H1 (cell line): ENCODE measurements at regions not wholly inside any gene's neighbourhood (a gene's known extent, or its start where the extent isn't known, plus 50 kb on each side); places are given as distances from the start of the nearest gene placed in this dataset.

ENCODE experiments used
- CTCF ChIA-PET: fragments of 300-600 bp; sonication (Branson Sonifier 250); formaldehyde crosslinking; loops from one replicate; lab custom pipeline; 2021; ENCODE audit not compliant: partially characterized antibody; lab: Charles Lee
- POLR2A ChIA-PET: fragments of 300-600 bp; sonication (Branson Sonifier 250); formaldehyde crosslinking; loops from one replicate; lab custom pipeline; 2021; ENCODE audit warnings: inconsistent platforms; ENCODE audit not compliant: partially characterized antibody; lab: Charles Lee
- DNase-seq, 2 experiments: peaks; one replicate each; pipeline versions ENCODE4 v3.0.0 to v3.0.0-alpha.2; 2010 to 2022; ENCODE audit warnings: low spot score in 2 of 2, low read depth in 1 of 2, mixed read lengths in 1 of 2
- FAIRE-seq: peaks from 2 replicates; lab custom pipeline; 2011; peaks lifted over from hg19 to GRCh38; lab: Jason Lieb, UNC
- H2AFZ ChIP-seq: 2 replicates; pipeline ENCODE4 v1.8.1; 2012; ENCODE audit warnings: low read length, inconsistent platforms
- H2AK5ac ChIP-seq: 2 replicates; pipeline ENCODE4 v1.6.1; 2013; ENCODE audit warnings: low read depth, low read length
- H2BK120ac ChIP-seq: replicated peaks from 2 replicates; pipeline ENCODE3; 2013; ENCODE audit warnings: low read depth, low read length, inconsistent platforms
- H2BK12ac ChIP-seq: 2 replicates; pipeline ENCODE4 v1.6.1; 2013; ENCODE audit warnings: low read depth, low read length
- H2BK15ac ChIP-seq: 2 replicates; pipeline ENCODE4 v1.6.1; 2013; ENCODE audit warnings: low read length
- H2BK20ac ChIP-seq: 2 replicates; pipeline ENCODE4 v1.6.1; 2013; ENCODE audit warnings: low read length
- H2BK5ac ChIP-seq: 2 replicates; pipeline ENCODE4 v1.6.1; 2013; ENCODE audit warnings: low read depth, low read length
- H3K14ac ChIP-seq: 2 replicates; pipeline ENCODE4 v1.6.1; 2013; ENCODE audit warnings: inconsistent platforms; ENCODE audit not compliant: insufficient read length
- H3K18ac ChIP-seq: 2 replicates; pipeline ENCODE4 v1.6.1; 2013; ENCODE audit warnings: low read length; ENCODE audit errors: extremely low read depth
- H3K23ac ChIP-seq: 2 replicates; pipeline ENCODE4 v1.6.1; 2013; ENCODE audit warnings: inconsistent platforms; ENCODE audit not compliant: insufficient read length
- H3K23me2 ChIP-seq: 2 replicates; pipeline ENCODE4 v1.6.1; 2013; ENCODE audit warnings: low read depth, low read length
- H3K27ac ChIP-seq: 2 replicates; pipeline ENCODE4 v1.6.1; 2011; ENCODE audit warnings: low read depth, low read length, inconsistent platforms
- H3K27me3 ChIP-seq, 4 experiments: replicated peaks in 1 of 4; 1 replicate in 1 of 4; 2 replicates in 3 of 4; pipeline versions ENCODE4 v1.6.1 to v1.8.1; 2011 to 2013; ENCODE audit warnings: low read length in 3 of 4, mild to moderate bottlenecking in 3 of 4, inconsistent platforms in 2 of 4, mixed read lengths in 2 of 4, moderate library complexity in 1 of 4; ENCODE audit not compliant: control insufficient read depth in 3 of 4, insufficient read depth in 3 of 4; ENCODE audit errors: extremely low read depth in 1 of 4
- H3K36me3 ChIP-seq, 4 experiments: 2 replicates each; pipeline versions ENCODE4 v1.6.1 to v1.8.1; 2011 to 2013; ENCODE audit warnings: mild to moderate bottlenecking in 4 of 4, low read length in 3 of 4, moderate library complexity in 2 of 4, control low read depth in 1 of 4, inconsistent platforms in 1 of 4; ENCODE audit not compliant: insufficient read depth in 4 of 4, control insufficient read depth in 2 of 4
- H3K4ac ChIP-seq: replicated peaks from 2 replicates; pipeline ENCODE3; 2013; ENCODE audit warnings: low read length, low read depth, mixed read lengths, inconsistent platforms; ENCODE audit not compliant: insufficient read length
- H3K4me1 ChIP-seq, 4 experiments: replicated peaks in 1 of 4; 1 replicate in 1 of 4; 2 replicates in 3 of 4; pipeline versions ENCODE4 v1.6.1 to v1.8.1; 2011 to 2013; ENCODE audit warnings: low read length in 3 of 4, inconsistent platforms in 2 of 4, mixed read lengths in 1 of 4; ENCODE audit not compliant: insufficient read depth in 4 of 4, control insufficient read depth in 3 of 4
- H3K4me2 ChIP-seq, 2 experiments: 2 replicates each; pipeline versions ENCODE4 v1.6.1 to v1.8.1; 2011 to 2013; ENCODE audit warnings: low read depth in 2 of 2, low read length in 2 of 2, control low read depth in 1 of 2, inconsistent platforms in 1 of 2, mild to moderate bottlenecking in 1 of 2; ENCODE audit not compliant: insufficient read depth in 1 of 2
- H3K4me3 ChIP-seq, 4 experiments: fragments of 200-600, 300-600 bp in 1 of 4; sonication (generic), shearing (Covaris generic), sonication (Bioruptor Twin) in 1 of 4; 2 replicates each; pipeline versions ENCODE4 v1.5.1 to v1.8.1; 2011 to 2016; ENCODE audit warnings: low read length in 4 of 4, low read depth in 3 of 4, control low read depth in 2 of 4, inconsistent platforms in 2 of 4, mild to moderate bottlenecking in 2 of 4, mixed read lengths in 1 of 4, moderate library complexity in 1 of 4; ENCODE audit not compliant: insufficient read depth in 2 of 4; ENCODE audit errors: extremely low read depth in 1 of 4
- H3K56ac ChIP-seq: replicated peaks from 2 replicates; pipeline ENCODE3; 2013; ENCODE audit warnings: low read depth, mild to moderate bottlenecking, mixed read lengths, low read length, inconsistent platforms; ENCODE audit not compliant: insufficient read length
- H3K79me1 ChIP-seq: 2 replicates; pipeline ENCODE4 v1.6.1; 2013; ENCODE audit warnings: low read depth, low read length, control low read depth
- H3K79me2 ChIP-seq, 2 experiments: 2 replicates each; pipeline versions ENCODE4 v1.6.1 to v1.8.1; 2012 to 2013; ENCODE audit warnings: low read length in 2 of 2, mild to moderate bottlenecking in 2 of 2, inconsistent platforms in 1 of 2; ENCODE audit not compliant: insufficient read depth in 2 of 2, control insufficient read depth in 1 of 2
- H3K9ac ChIP-seq, 4 experiments: replicated peaks in 1 of 4; 1 replicate in 1 of 4; 2 replicates in 3 of 4; pipeline versions ENCODE4 v1.6.1 to v1.8.1; 2011 to 2013; ENCODE audit warnings: low read depth in 3 of 4, low read length in 3 of 4, control low read depth in 2 of 4, mild to moderate bottlenecking in 2 of 4, moderate library complexity in 2 of 4, inconsistent platforms in 1 of 4; ENCODE audit errors: extremely low read depth in 1 of 4
- H3K9me3 ChIP-seq, 2 experiments: 2 replicates each; pipeline versions ENCODE4 v1.6.1 to v1.8.1; 2012 to 2013; ENCODE audit warnings: mild to moderate bottlenecking in 2 of 2, moderate library complexity in 2 of 2, control low read depth in 1 of 2, inconsistent platforms in 1 of 2, low read depth in 1 of 2, low read length in 1 of 2, mixed read lengths in 1 of 2; ENCODE audit not compliant: insufficient read depth in 2 of 2
- H4K20me1 ChIP-seq, 2 experiments: replicated peaks in 1 of 2; 2 replicates each; pipeline versions ENCODE3 to v1.8.1; 2011 to 2013; ENCODE audit warnings: inconsistent platforms in 2 of 2, low read length in 2 of 2, mild to moderate bottlenecking in 1 of 2; ENCODE audit not compliant: insufficient read depth in 2 of 2, control insufficient read depth in 1 of 2
- H4K5ac ChIP-seq: 2 replicates; pipeline ENCODE4 v1.6.1; 2013; ENCODE audit warnings: low read length, low read depth, mixed read lengths, inconsistent platforms; ENCODE audit not compliant: insufficient read length
- H4K8ac ChIP-seq: 2 replicates; pipeline ENCODE4 v1.8.0; 2013; ENCODE audit warnings: mild to moderate bottlenecking, moderate library complexity, low read length, inconsistent platforms; ENCODE audit not compliant: insufficient read depth; ENCODE audit errors: extremely low read depth
- H4K91ac ChIP-seq: replicated peaks from 2 replicates; pipeline ENCODE3; 2013; ENCODE audit warnings: low read length, mixed read lengths, inconsistent platforms; ENCODE audit not compliant: insufficient read length
- BRCA1 ChIP-seq: IDR thresholded peaks from 2 replicates; pipeline ENCODE4 v1.6.1; 2012; ENCODE audit warnings: low read depth, low read length, improper control_type of control experiment
- CBX5 ChIP-seq: fragments of 300-800, 300-1000 bp; sonication (generic); IDR thresholded peaks from 2 replicates; pipeline ENCODE4 v1.7.1; 2016; ENCODE audit warnings: antibody characterized with exemption, low read length, low read depth
- CBX8 ChIP-seq: fragments of 300-800, 300-1000 bp; sonication (generic); IDR thresholded peaks from 2 replicates; pipeline ENCODE4 v1.7.1; 2016; ENCODE audit warnings: low read depth, low read length, borderline replicate concordance
- EZH2 ChIP-seq: fragments of 200-600 bp; sonication (generic); IDR thresholded peaks from 2 replicates; pipeline ENCODE4 v1.7.1; 2012; ENCODE audit warnings: low read depth, mild to moderate bottlenecking, moderate library complexity, low read length, inconsistent platforms; ENCODE audit not compliant: severe bottlenecking
- KDM1A ChIP-seq: fragments of 200-600, 300-600 bp; sonication (generic); IDR thresholded peaks from 2 replicates; pipeline ENCODE4 v1.7.1; 2016; ENCODE audit warnings: mild to moderate bottlenecking, low read length, borderline replicate concordance
- PHF8 ChIP-seq: fragments of 200-600 bp; sonication (generic); conservative IDR thresholded peaks from 2 replicates; pipeline ENCODE4 v1.7.1; 2012; ENCODE audit warnings: low read depth, mild to moderate bottlenecking, inconsistent platforms, low read length, moderate library complexity
- POU5F1 ChIP-seq: IDR thresholded peaks from 2 replicates; pipeline ENCODE4 v1.6.1; 2011; ENCODE audit warnings: low read depth, mild to moderate bottlenecking, low read length, moderate library complexity
- RFX5 ChIP-seq: IDR thresholded peaks from 2 replicates; pipeline ENCODE4 v1.6.1; 2011; ENCODE audit warnings: low read depth, low read length, improper control_type of control experiment, borderline replicate concordance
- RNF2 ChIP-seq: fragments of 200-900, 300-1000 bp; sonication (generic); IDR thresholded peaks from 2 replicates; pipeline ENCODE4 v1.7.1; 2016; ENCODE audit warnings: borderline replicate concordance, low read depth, mild to moderate bottlenecking, antibody characterized with exemption, low read length; ENCODE audit not compliant: poor library complexity, severe bottlenecking; ENCODE audit errors: missing control alignments
- RXRA ChIP-seq: IDR thresholded peaks from 2 replicates; pipeline ENCODE4 v1.6.1; 2011; ENCODE audit warnings: low read depth, mild to moderate bottlenecking, low read length, moderate library complexity; ENCODE audit not compliant: insufficient read depth
- SIN3A ChIP-seq, 2 experiments: IDR thresholded peaks in 1 of 2; conservative IDR thresholded peaks in 1 of 2; 2 replicates each; pipeline ENCODE4 v1.6.1; 2011 to 2012; ENCODE audit warnings: low read length in 2 of 2, improper control_type of control experiment in 1 of 2, low read depth in 1 of 2, mild to moderate bottlenecking in 1 of 2
- SP1 ChIP-seq: IDR thresholded peaks from 2 replicates; pipeline ENCODE4 v1.6.1; 2011; ENCODE audit warnings: low read depth, low read length
- TBP ChIP-seq: IDR thresholded peaks from 2 replicates; pipeline ENCODE4 v1.6.1; 2011; ENCODE audit warnings: low read depth, low read length, improper control_type of control experiment
- WGBS, 2 experiments: shearing (Covaris generic) in 1 of 2; methylation state at CpG; one replicate each; pipeline versions ENCODE4 v1.1.6 to v1.1.7; 2013 to 2015; ENCODE audit warnings: low lambda C conversion rate in 2 of 2, mixed read lengths in 2 of 2, inconsistent platforms in 1 of 2, low coverage in 1 of 2, missing lambda C conversion rate in 1 of 2; ENCODE audit not compliant: insufficient replicate concordance in 2 of 2, insufficient coverage in 1 of 2, insufficient read length in 1 of 2; ENCODE audit errors: extremely low coverage in 1 of 2, missing lambda C conversion rate in 1 of 2; 5-methylcytosine and 5-hydroxymethylcytosine counted together
- TF ChIP-seq, protein P1 (sequence below): IDR thresholded peaks from 2 replicates; pipeline ENCODE4 v1.6.1; 2012; ENCODE audit warnings: inconsistent platforms

DNA sequence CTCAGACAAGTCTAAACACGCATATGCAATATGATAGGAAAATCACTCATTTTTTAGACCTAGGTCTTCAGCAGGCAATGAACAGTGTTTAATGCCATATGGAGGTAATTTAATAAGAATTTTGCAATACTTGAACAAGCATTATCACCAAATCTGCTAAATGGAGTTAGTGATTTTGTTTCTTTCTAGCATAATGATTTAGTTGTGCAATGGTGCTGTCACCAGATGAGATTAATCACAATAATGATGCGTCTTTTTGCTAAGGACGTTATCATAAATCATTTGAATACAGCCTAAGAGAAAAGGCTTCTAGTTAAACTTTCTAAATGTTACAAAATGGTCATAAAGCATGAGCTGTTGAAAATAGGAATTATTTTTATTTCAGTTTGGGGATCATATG, 170.0 kb upstream of the SLC16A7 start:
- no peak overlapping the region for H2BK5ac ChIP-seq
- 93% methylated on average over 3 of the region's 3 CpGs; no CpG with 5 or more reads in 1 of the 2 experiments for WGBS, 2 experiments
- H4K91ac ChIP-seq: no peak overlapping the region
- no peak overlapping the region for H2AK5ac ChIP-seq
- CTCF ChIA-PET: interaction anchor here (0.9 to 1.3 kb wide), 2 partner anchors 266 to 378 kb away, joined by 3 read pairs; no protein-coding TSS in a partner anchor
- FAIRE-seq: no peak
- H3K36me3 ChIP-seq: no peaks in the 10 kb centered on the region
- H2BK120ac ChIP-seq: no peak overlapping the region
- no peak overlapping the region for H3K56ac ChIP-seq
- H3K23me2 ChIP-seq: no peaks in the 10 kb centered on the region
- no peak overlapping the region for H3K9ac ChIP-seq
- H3K14ac ChIP-seq: no peak overlapping the region
- no peak overlapping the region for H3K4me2 ChIP-seq
- H3K4me3 ChIP-seq: no peak overlapping the region
- no peak for DNase-seq
- H3K79me1 ChIP-seq: no peaks in the 10 kb centered on the region
- no peak overlapping the region for H3K23ac ChIP-seq
- H2BK12ac ChIP-seq: no peak overlapping the region
- no peak overlapping the region for H3K27ac ChIP-seq
- H2AFZ ChIP-seq: no peak overlapping the region
- no peak overlapping the region for H3K4ac ChIP-seq
- no peaks in the 10 kb centered on the region for H3K79me2 ChIP-seq
- H3K18ac ChIP-seq: no peak overlapping the region
- no peak overlapping the region for H4K8ac ChIP-seq
- no peak overlapping the region for H4K5ac ChIP-seq
- H3K27me3 ChIP-seq: no peaks in the 10 kb centered on the region
- no peaks in the 10 kb centered on the region for H4K20me1 ChIP-seq
- no peak overlapping the region for H2BK20ac ChIP-seq
- no peak overlapping the region for H2BK15ac ChIP-seq
- H3K4me1 ChIP-seq: peaks cover 0 to 3% (median 0%) of the 10 kb centered on the region in 4 experiments; a peak in 1 of 7 replicates
- POLR2A ChIA-PET: no interaction called here
- no peaks in the 10 kb centered on the region for H3K9me3 ChIP-seq
- TF ChIP-seq RNF2: no peak
- TF ChIP-seq BRCA1: no peak
- TF ChIP-seq KDM1A: no peak
- TF ChIP-seq SP1: no peak
- TF ChIP-seq TBP: no peak
- no peak for TF ChIP-seq SIN3A (conservative IDR thresholded peaks at IDR 0.05 in 1 of 2, IDR thresholded peaks at IDR 0.05 in 1 of 2; ENCODE audit: low read depth in 1 of 2, low read length in 2 of 2)
- no peak for TF ChIP-seq RFX5
- no peak for TF ChIP-seq POU5F1
- no peak for TF ChIP-seq RXRA
- TF ChIP-seq PHF8: no peak
- TF ChIP-seq CBX8: no peak
- TF ChIP-seq, protein P1, sequence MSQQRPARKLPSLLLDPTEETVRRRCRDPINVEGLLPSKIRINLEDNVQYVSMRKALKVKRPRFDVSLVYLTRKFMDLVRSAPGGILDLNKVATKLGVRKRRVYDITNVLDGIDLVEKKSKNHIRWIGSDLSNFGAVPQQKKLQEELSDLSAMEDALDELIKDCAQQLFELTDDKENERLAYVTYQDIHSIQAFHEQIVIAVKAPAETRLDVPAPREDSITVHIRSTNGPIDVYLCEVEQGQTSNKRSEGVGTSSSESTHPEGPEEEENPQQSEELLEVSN: no peak
- no peak for TF ChIP-seq EZH2
- no peak for TF ChIP-seq CBX5
